ENCODE measurements at regions not wholly inside any gene's neighbourhood (a gene's known extent, or its start where the extent isn't known, plus 50 kb on each side); places are given as distances from the start of the nearest gene placed in this dataset.

GRCh38 chr13:73740666-73741065 lies 393.5 kb downstream of the KLF12 start:
- no peak for DNase-seq

DNA sequence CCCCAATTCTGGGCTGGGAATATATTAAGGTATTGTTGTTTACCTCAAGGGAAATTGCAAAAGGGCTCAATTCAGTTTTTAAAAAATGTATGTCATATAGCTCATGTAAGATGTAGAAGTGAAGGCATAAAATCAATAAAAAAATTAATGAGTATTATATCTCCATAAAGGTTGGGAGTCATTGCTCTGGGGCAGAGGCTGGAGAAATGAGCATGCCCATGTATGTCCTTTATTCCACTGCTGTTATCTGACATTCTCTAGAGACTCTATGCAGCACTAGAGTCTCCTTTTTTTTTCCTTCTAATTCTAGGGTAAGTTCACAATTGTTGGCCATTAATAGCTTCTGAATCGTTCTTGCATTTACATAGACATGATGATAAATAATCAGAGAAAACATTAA lies 394.8 kb downstream of the KLF12 start:
- DNase-seq: no peak

DNA sequence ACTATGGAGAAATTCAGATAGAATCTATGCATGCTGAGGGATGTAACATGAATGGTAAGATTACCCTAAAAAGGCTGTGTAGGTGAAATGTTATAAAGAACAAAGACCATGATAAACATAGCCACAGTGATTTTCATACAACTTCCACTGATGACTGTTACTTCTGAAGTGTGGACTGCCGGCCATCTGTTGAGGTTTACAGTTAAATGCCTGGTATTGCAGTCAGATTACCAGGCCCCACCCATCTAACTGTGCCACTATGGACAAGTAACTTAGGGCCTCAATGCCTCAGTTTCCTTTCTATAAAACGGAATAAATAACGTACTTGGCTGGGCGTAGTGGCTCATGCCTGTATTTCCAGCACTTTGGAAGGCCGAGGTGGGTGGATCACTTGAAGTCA lies 395.6 kb downstream of the KLF12 start:
- DNase-seq: no peak

DNA sequence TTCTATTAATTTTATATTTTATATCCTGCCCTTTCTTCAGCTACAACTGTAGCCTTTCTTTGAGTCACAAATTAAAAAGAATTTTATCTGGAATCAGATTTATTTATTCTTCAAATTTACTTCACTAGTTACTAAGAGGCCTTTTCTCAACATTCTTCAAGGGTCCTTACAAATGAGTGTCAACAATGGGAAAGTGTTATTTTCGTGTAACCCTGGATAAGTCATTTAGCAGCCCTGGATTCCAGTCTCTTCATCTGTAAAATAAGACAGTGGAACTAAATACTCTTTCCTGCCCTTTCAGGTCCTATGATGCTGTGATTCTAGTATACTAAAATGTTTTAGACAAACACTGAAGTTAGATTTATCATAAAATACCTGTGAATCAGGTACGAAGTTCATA lies 397.0 kb downstream of the KLF12 start:
- DNase-seq: no peak

GRCh38 chr13:73733706-73734105 lies 400.5 kb downstream of the KLF12 start:
- no peak for DNase-seq

- no peak for DNase-seq
Measured at GRCh38 chr13:73732350-73732749, 401.9 kb downstream of the KLF12 start.

- DNase-seq: no peak
Measured at GRCh38 chr13:73731564-73731963, 402.6 kb downstream of the KLF12 start.

DNA sequence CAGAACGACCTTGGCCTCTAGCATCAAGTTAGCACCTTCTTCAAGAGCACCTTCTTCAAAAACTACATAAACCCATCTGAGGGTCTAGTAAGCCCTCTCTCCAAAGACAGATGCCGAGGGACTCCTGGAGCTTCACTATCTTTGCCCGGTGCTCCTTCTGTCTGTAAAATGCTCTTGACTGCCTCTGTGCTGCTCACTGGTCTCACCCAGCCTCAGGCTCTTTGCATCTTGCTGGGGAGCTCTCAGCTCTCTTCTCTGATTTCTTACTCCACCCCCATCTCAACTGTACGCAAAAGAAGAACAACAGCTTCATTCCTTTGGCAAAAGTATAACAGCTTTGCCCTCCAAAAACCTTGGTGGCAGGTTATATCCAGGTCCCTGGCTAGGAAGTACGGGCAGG lies 404.2 kb downstream of the KLF12 start:
- no peak for DNase-seq

- DNase-seq: no peak
Measured at GRCh38 chr13:73729046-73729445, 405.2 kb downstream of the KLF12 start.

GRCh38 chr13:73722120-73722519 lies 412.1 kb downstream of the KLF12 start:
- DNase-seq: no peak

GRCh38 chr13:73721571-73721970 lies 412.6 kb downstream of the KLF12 start:
- no peak for DNase-seq

DNA sequence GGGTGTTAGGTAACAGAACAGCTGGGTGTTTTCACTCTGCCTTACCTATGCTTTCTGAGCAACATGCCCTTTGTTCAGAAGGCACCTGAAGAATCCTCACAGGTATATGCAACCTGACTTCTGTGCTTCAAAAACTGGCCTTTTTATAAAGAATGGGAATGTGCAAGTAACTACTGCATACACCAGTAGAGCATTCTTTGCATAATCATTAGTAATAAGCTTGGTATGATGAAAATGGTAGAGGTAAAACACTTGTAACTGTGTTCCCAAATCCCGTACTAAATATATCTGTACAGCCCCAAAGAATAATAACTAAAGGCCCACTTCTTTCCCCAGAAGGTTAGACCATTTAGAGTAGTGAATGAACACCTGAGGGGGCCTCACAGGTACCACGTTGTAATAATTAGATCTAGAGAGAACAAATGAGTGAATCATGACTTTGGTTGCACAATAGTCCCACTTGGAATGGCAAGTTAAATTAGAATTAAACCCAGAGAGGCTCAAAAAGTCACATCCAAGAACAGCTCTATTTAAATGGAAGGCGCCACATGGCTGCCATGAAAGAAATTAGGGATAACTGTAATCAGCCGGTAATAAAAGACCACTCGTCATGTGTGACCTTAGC lies 413.9 kb downstream of the KLF12 start:
- DNase-seq: no peak

DNA sequence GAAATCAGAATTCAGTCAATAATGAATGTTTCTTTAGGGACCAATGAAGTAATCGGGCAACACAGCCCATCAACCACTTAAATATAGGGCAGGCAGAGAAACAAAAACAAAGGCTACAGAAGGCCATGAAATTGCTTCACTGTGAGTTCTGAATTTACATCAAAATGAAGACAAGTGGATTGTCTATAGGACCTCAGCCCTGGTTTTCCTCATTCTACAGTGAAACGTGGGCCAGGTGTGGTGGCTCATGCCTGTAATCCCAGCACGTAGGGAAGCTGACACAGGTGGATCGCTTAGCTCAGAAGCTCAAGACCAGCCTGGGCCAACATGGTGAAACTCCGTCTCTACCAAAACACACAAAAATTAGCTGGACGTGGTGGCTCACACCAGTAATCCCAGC lies 416.0 kb downstream of the KLF12 start:
- no peak for DNase-seq

GRCh38 chr13:73717632-73718031 lies 416.6 kb downstream of the KLF12 start:
- DNase-seq: no peak

GRCh38 chr13:73715911-73716510 lies 418.2 kb downstream of the KLF12 start:
- DNase-seq: no peak

DNA sequence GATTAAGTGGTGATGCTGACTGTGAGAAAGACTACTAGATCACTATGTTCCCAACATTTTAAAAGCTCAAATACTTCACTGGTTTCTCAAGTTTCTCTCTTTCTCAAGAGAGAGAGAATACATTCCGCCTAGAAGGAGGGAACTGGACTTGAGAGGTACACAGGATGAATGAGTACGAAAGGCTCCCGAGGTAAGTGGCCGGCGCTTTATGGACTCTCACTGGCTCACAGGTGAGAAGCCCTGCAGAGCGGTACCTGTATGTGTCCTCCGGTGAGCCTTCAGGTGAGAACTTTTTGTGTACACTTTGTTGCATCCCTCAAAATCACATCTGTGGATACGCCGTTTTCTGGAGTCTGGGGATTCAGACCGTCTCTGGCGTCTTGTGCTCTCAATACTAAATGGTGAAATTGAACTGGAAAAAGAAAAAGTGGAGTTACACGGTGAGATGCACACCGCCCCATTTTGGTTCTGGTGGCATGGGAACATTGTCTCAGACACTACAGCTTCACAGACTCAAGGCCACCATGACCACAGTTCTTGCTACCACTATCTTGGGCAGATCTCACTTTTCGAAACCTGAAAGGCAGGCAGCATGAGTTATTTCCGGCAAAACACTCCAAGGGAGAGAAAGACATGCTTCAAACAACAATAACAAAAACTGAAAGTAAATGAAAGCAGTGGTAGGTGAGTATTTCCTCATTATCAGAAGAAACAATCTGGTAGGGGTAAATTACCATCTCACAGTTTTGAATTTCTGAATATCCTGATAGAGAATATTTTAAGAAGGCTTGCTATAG lies 418.9 kb downstream of the KLF12 start:
- no peak for DNase-seq

DNA sequence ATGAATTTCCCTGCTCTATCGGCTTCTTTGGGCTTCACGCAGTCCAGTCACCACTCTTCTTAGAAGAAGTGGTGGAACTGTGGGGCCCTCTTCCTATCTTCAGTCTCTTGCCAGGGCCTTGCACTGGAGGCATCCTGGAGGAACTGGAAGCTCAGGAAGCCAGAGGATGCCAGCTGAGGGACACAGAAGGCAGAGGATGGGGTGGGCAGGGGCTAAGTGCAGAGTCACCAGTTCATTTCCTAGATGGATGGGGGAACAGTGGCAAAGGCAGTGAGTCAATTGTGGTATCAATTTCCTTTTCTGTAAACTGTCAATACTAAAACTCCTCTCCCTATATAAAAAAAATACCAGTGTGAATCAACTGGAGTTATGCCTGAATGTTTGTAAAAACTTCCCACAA lies 419.7 kb downstream of the KLF12 start:
- no peak for DNase-seq

GRCh38 chr13:73708393-73708985 lies 425.7 kb downstream of the KLF12 start:
- DNase-seq: peak; percentile 44 to 51

- DNase-seq: no peak
Measured at GRCh38 chr13:73704587-73704986, 429.6 kb downstream of the KLF12 start.

GRCh38 chr13:73703606-73704005 lies 430.6 kb downstream of the KLF12 start:
- DNase-seq: no peak

DNA sequence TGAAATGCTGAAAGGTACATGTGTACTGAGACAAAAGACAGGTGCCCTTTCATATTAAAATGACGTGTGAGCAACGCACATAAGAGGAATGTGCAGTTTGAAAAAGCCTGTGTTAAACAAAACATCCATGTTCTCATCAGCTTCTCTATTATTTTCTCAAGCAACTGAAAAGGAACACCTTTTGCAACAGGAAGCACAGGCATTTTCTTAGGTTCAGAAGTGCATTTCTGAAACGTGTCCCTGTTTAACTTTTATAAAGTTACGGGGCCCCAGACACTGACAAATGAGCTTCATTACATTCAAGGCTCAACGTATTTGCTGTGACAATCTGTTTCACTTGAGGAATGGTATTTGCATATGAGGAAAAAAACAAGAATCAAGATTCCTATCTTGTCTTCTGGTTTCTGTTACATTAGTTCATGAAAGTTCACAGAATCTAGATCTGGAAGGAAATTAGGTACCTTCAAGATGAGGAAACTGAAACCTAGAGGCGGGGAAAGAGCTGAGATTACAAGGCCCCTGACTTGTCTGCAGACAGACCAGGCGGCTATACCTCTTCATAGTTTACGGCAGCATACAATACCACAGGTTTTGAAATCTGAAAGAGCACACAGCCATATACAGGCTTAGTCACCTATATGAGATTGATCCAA lies 431.7 kb downstream of the KLF12 start:
- no peak for DNase-seq

- no peak for DNase-seq
Measured at GRCh38 chr13:73701160-73701559, 433.0 kb downstream of the KLF12 start.

DNA sequence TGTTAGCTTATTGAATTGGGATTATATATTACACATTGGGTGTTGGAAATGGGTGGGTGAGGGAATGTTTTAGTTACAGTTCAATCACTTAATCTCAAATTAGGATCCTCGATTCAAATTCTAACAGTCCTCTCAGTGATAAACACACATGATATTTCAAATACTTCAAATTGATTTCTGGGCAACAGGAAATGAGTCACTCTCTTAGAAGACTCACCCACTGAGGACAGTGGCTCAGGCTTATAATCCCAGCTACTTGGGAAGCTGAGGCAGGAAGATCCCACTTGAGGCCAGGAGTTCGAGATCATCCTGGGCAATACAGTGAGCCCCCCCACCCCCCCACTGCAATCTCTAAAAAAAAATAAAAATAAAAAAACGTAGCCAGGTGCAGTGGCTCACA lies 435.3 kb downstream of the KLF12 start:
- no peak for DNase-seq

All from inflammatory macrophage (primary cell).